NCI-H1048 (cell line): ENCODE measurements at regions not wholly inside any gene's neighbourhood (a gene's known extent, or its start where the extent isn't known, plus 50 kb on each side); places are given as distances from the start of the nearest gene placed in this dataset.

Experiments
- DNase-seq: peaks from one replicate; lab custom pipeline; 2025; lab: John Stamatoyannopoulos, UW

- DNase-seq: no peak
These were observed 221.6 kb upstream of the SLC30A5 start for GRCh38 chr5:68872088-68872839.

GRCh38 chr5:68873198-68873597, 220.6 kb upstream of the SLC30A5 start:
- DNase-seq: no peak

GRCh38 chr5:68875351-68875750, 218.5 kb upstream of the SLC30A5 start:
- no peak for DNase-seq

- no peak for DNase-seq
These were observed 210.4 kb upstream of the SLC30A5 start for GRCh38 chr5:68883436-68883835.

- DNase-seq: no peak
These were observed 209.6 kb upstream of the SLC30A5 start for GRCh38 chr5:68884144-68884754.

GRCh38 chr5:68884883-68885282, 208.9 kb upstream of the SLC30A5 start:
- no peak for DNase-seq

GRCh38 chr5:68886814-68887213, 207.0 kb upstream of the SLC30A5 start:
- no peak for DNase-seq

GRCh38 chr5:68891718-68892117, 202.1 kb upstream of the SLC30A5 start:
- no peak for DNase-seq

GRCh38 chr5:68894673-68895072, 199.1 kb upstream of the SLC30A5 start:
- DNase-seq: no peak

GRCh38 chr5:68898951-68899471, 194.8 kb upstream of the SLC30A5 start:
- peak; percentile 67 for DNase-seq

GRCh38 chr5:68911840-68912690, 181.7 kb upstream of the SLC30A5 start:
- no peak for DNase-seq

GRCh38 chr5:68915079-68915478, 178.7 kb upstream of the SLC30A5 start:
- no peak for DNase-seq

- DNase-seq: no peak
These were observed 175.5 kb upstream of the SLC30A5 start for GRCh38 chr5:68918306-68918705.

- no peak for DNase-seq
These were observed 173.8 kb upstream of the SLC30A5 start for GRCh38 chr5:68919988-68920490.

GRCh38 chr5:68920888-68921287, 172.9 kb upstream of the SLC30A5 start:
- no peak for DNase-seq

- DNase-seq: no peak
These were observed 171.4 kb upstream of the SLC30A5 start for GRCh38 chr5:68922172-68922987.

- DNase-seq: peak; percentile 68
These were observed 169.2 kb upstream of the SLC30A5 start for GRCh38 chr5:68924481-68925145.

GRCh38 chr5:68928617-68929302, 165.1 kb upstream of the SLC30A5 start:
- DNase-seq: no peak

- DNase-seq: no peak
These were observed 163.7 kb upstream of the SLC30A5 start for GRCh38 chr5:68930139-68930538.

- DNase-seq: no peak
These were observed 160.9 kb upstream of the SLC30A5 start for GRCh38 chr5:68932830-68933434.
